ENCODE measurements at regions not wholly inside any gene's neighbourhood (a gene's known extent, or its start where the extent isn't known, plus 50 kb on each side); places are given as distances from the start of the nearest gene placed in this dataset.

GRCh38 chr11:42647993-42648392 lies 663.8 kb upstream of the API5 start:
- TF ChIP-seq ZNF274 (IDR thresholded peaks at IDR 0.05; ENCODE audit: low read depth, low read length) (no peak), YY1 (IDR thresholded peaks at IDR 0.05; ENCODE audit: insufficient read depth, insufficient read length) (no peak)

All from NT2/D1 (cell line).